Hepatocyte (in vitro differentiated cells): ENCODE measurements at regions not wholly inside any gene's neighbourhood (a gene's known extent, or its start where the extent isn't known, plus 50 kb on each side); places are given as distances from the start of the nearest gene placed in this dataset.

ENCODE experiments used
- EZH2phosphoT487 ChIP-seq: fragments of 200-600 bp; sonication (generic); IDR thresholded peaks from one replicate; pipeline ENCODE4 v1.6.1; 2018; ENCODE audit warnings: antibody characterized with exemption, mild to moderate bottlenecking, low read depth, moderate library complexity; ENCODE audit not compliant: unreplicated experiment, severe bottlenecking
- TF ChIP-seq, protein P1 (sequence below): fragments of 200-600 bp; sonication (generic); IDR thresholded peaks from 2 replicates; pipeline ENCODE4 v1.5.1; 2016; ENCODE audit warnings: antibody characterized with exemption, mild to moderate bottlenecking; ENCODE audit not compliant: poor library complexity

GRCh38 chr1:219092206-219092605 lies 81.5 kb upstream of the LYPLAL1 start:
- TF ChIP-seq, protein P1, sequence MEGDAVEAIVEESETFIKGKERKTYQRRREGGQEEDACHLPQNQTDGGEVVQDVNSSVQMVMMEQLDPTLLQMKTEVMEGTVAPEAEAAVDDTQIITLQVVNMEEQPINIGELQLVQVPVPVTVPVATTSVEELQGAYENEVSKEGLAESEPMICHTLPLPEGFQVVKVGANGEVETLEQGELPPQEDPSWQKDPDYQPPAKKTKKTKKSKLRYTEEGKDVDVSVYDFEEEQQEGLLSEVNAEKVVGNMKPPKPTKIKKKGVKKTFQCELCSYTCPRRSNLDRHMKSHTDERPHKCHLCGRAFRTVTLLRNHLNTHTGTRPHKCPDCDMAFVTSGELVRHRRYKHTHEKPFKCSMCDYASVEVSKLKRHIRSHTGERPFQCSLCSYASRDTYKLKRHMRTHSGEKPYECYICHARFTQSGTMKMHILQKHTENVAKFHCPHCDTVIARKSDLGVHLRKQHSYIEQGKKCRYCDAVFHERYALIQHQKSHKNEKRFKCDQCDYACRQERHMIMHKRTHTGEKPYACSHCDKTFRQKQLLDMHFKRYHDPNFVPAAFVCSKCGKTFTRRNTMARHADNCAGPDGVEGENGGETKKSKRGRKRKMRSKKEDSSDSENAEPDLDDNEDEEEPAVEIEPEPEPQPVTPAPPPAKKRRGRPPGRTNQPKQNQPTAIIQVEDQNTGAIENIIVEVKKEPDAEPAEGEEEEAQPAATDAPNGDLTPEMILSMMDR = no peak
- TF ChIP-seq EZH2phosphoT487 = no peak
